Left lobe of liver (tissue), 2 donors: ENCODE measurements at regions not wholly inside any gene's neighbourhood (a gene's known extent, or its start where the extent isn't known, plus 50 kb on each side); places are given as distances from the start of the nearest gene placed in this dataset.
"Not testable (repeated sequence)": the region's sequence is repeated elsewhere in the genome, so short reads cannot be mapped to it uniquely, and the experiment has no call there.

ENCODE experiments used
- ATAC-seq: fragments of 200-7000 bp; cut with Tn5 transposase; one replicate; pipeline ENCODE4 v1.9.1; 2020; ENCODE audit warnings: mild to moderate bottlenecking, moderate library complexity
- DNase-seq: peaks from one replicate; pipeline ENCODE4 v3.0.0-alpha.2; 2020; ENCODE audit warnings: low spot score
- donor health status: DM: no; HTN: no; CAD: no; lungs with moderate emphysema.
- donor health status: DM: no; HTN: yes; CAD: no.

- DNase-seq: no peak
- no peak for ATAC-seq
These were observed 389.6 kb downstream of the REEP3 start for GRCh38 chr10:63910806-63911205.

GRCh38 chr10:63915240-63915639 lies 394.0 kb downstream of the REEP3 start:
- DNase-seq: no peak
- no peak for ATAC-seq

GRCh38 chr10:63917363-63917762 lies 396.2 kb downstream of the REEP3 start:
- ATAC-seq (no peak), DNase-seq (no peak)

- DNase-seq (no peak), ATAC-seq (no peak)
These were observed 398.5 kb downstream of the REEP3 start for GRCh38 chr10:63919575-63920279.

GRCh38 chr10:63920926-63921325 lies 399.7 kb downstream of the REEP3 start:
- DNase-seq: no peak
- no peak for ATAC-seq

GRCh38 chr10:63921908-63922467 lies 400.8 kb downstream of the REEP3 start:
- no peak for DNase-seq
- ATAC-seq: no peak

- no peak for DNase-seq
These were observed 401.5 kb downstream of the REEP3 start for GRCh38 chr10:63922468-63923284.

GRCh38 chr10:63929831-63930467 lies 408.7 kb downstream of the REEP3 start:
- no peak for ATAC-seq
- no peak for DNase-seq

More at GRCh38 chr10:63922468-63923284, 401.5 kb downstream of the REEP3 start:
- peak; percentile 44 for ATAC-seq

- DNase-seq: no peak
- ATAC-seq: no peak
These were observed 409.4 kb downstream of the REEP3 start for GRCh38 chr10:63930584-63930983.

- DNase-seq (no peak), ATAC-seq (peak; percentile 21)
These were observed 414.5 kb downstream of the REEP3 start for GRCh38 chr10:63935705-63936104.

- no peak for ATAC-seq
- no peak for DNase-seq
These were observed 419.2 kb downstream of the REEP3 start for GRCh38 chr10:63940277-63940922.

GRCh38 chr10:63964406-63964805 lies 443.2 kb downstream of the REEP3 start:
- ATAC-seq: no peak

GRCh38 chr10:63965846-63966245 lies 444.6 kb downstream of the REEP3 start:
- no peak for DNase-seq
- no peak for ATAC-seq

More at GRCh38 chr10:63964406-63964805, 443.2 kb downstream of the REEP3 start:
- DNase-seq: no peak

- DNase-seq (no peak), ATAC-seq (no peak)
These were observed 452.0 kb downstream of the REEP3 start for GRCh38 chr10:63972949-63973827.

- no peak for DNase-seq
These were observed 455.3 kb downstream of the REEP3 start for GRCh38 chr10:63976538-63976937.

GRCh38 chr10:63977329-63977923 lies 456.2 kb downstream of the REEP3 start:
- ATAC-seq: peak; percentile 88
- DNase-seq: no peak

More at GRCh38 chr10:63976538-63976937, 455.3 kb downstream of the REEP3 start:
- ATAC-seq: peak; percentile 91

GRCh38 chr10:63980870-63981269 lies 459.7 kb downstream of the REEP3 start:
- not testable (repeated sequence) for ATAC-seq, DNase-seq

GRCh38 chr10:63984061-63984460 lies 462.9 kb downstream of the REEP3 start:
- not testable (repeated sequence) for ATAC-seq, DNase-seq

GRCh38 chr10:63986536-63986935 lies 465.3 kb downstream of the REEP3 start:
- ATAC-seq: no peak
- DNase-seq: no peak
